GM12865 (cell line): ENCODE measurements at regions not wholly inside any gene's neighbourhood (a gene's known extent, or its start where the extent isn't known, plus 50 kb on each side); places are given as distances from the start of the nearest gene placed in this dataset.

Experiments used
- DNase-seq: peaks from one replicate; pipeline ENCODE4 v3.0.0; 2010; ENCODE audit warnings: low read depth
- H3K4me3 ChIP-seq: 2 replicates; pipeline ENCODE4 v1.5.1; 2011; ENCODE audit warnings: mild to moderate bottlenecking, low read depth, low read length, control low read depth
- CTCF ChIP-seq: IDR thresholded peaks from 2 replicates; pipeline ENCODE4 v1.5.1; 2011; ENCODE audit warnings: low read length, control low read depth, low read depth, inconsistent platforms; ENCODE audit not compliant: insufficient read depth; ENCODE audit errors: missing control alignments

- no peak overlapping the region for H3K4me3 ChIP-seq
- TF ChIP-seq CTCF, result no peak
- DNase-seq, result no peak
Measured at GRCh38 chr18:6625481-6625880, 104.0 kb upstream of the ARHGAP28 start.

GRCh38 chr18:6626457-6626856, 103.1 kb upstream of the ARHGAP28 start:
- no peak overlapping the region for H3K4me3 ChIP-seq
- DNase-seq, result no peak
- TF ChIP-seq CTCF, result no peak

GRCh38 chr18:6627645-6628044, 101.9 kb upstream of the ARHGAP28 start:
- DNase-seq, result no peak
- no peak overlapping the region for H3K4me3 ChIP-seq
- no peak for TF ChIP-seq CTCF

- no peak for TF ChIP-seq CTCF
- no peak overlapping the region for H3K4me3 ChIP-seq
- no peak for DNase-seq
Measured at GRCh38 chr18:6628187-6628586, 101.3 kb upstream of the ARHGAP28 start.

GRCh38 chr18:6629635-6630140, 99.8 kb upstream of the ARHGAP28 start:
- no peak for DNase-seq
- no peak overlapping the region for H3K4me3 ChIP-seq
- TF ChIP-seq CTCF, result no peak

GRCh38 chr18:6633310-6633709, 96.2 kb upstream of the ARHGAP28 start:
- no peak for DNase-seq
- no peak for TF ChIP-seq CTCF
- H3K4me3 ChIP-seq, result no peak overlapping the region

- TF ChIP-seq CTCF, result no peak
- no peak overlapping the region for H3K4me3 ChIP-seq
- DNase-seq, result no peak
Measured at GRCh38 chr18:6636091-6636490, 93.4 kb upstream of the ARHGAP28 start.
